IPS DF 4.7 (cell line): ENCODE measurements at regions not wholly inside any gene's neighbourhood (a gene's known extent, or its start where the extent isn't known, plus 50 kb on each side); places are given as distances from the start of the nearest gene placed in this dataset.

Experiments
- DNase-seq: peaks from one replicate; pipeline ENCODE4 v3.0.0-alpha.2; 2013; ENCODE audit warnings: low spot score; ENCODE audit errors: extremely low read depth

DNA sequence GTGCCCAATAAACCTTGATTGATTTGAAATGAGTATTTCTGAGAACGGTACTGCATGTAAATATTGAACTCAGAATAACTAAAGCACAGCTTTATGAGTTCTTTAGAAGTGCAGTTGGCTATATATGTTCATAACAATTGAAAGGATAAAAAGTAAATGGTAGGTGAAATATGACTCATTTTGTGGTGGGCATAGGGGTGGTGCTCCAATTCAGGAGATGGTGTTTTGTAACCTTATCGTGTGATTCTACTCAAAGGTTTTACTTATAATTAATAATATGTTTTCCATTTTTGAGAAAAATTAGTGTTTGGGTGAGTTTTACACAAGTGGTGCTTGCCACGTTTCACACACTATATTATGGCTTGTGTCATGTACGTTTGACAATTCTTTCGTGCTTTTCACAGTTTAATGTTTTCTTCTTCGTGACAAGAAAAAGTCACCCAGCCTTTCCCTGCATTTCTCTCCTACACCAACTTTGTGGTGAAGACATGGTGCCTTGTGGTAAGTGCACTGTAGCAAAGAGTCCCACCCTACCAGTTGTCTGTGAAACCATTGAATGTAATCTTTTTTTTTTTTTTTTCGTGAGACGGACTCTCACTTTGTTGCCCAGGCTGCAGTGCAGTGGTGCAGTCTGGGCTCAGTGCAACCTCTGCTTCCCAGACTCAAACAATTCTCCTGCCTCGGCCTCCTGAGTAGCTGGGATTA lies 492.5 kb upstream of the SGCD start:
- DNase-seq: no peak

GRCh38 chr5:155836089-155836803 lies 490.7 kb upstream of the SGCD start:
- DNase-seq: no peak

DNA sequence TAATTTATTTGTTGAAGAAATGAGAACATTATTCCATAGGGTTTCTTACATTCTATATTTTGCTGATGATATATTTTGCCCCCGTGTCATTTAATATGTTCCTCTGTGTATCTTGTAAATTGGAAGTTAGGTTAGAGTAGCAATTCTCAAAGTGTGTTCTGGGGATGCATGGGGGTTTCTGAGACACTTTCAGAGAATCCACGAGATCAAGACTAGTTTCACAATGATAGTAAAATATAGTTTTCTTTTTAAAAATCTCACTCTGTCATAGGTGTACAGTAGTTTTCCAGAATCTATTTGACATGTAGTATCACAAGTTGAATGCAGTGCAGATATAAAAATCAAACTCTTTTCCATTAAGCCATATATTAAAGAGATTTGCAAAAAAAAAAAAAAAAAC lies 488.6 kb upstream of the SGCD start:
- no peak for DNase-seq

DNA sequence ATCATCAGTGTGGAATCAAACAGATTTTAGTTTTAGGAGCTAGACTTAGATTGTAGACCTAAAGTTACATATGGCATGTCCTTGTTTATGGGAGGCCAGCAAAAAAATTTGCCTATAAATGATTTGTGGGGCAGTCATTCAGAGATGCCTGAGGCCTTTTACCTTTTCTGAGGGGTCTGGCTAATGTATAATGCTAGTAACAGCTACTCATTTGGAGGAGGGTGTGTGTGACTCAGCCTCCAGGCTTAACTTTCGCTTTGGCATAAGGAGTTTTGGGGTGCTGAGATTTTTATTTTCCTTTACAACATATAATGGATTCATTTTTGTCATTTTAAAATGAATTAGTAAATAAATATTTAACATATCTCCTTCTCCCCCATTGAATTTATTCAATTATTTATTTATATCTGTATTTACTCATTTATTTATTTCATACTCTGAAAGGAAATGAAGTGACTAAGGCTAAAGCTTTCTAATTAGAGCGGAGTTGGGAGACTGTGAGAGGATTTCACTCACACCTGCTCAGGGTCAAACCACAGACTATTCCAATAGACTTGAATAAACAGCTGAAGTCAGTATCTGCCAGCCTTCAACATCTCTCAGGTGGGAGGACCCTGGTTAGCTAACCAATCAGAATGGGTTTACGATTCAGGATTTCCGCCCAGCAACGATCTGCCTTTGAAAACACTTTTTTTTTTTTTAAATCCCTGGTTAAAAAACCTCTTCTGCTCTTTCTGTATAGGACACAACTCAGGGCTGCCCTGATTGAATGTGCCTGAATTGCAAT lies 487.5 kb upstream of the SGCD start:
- no peak for DNase-seq

DNA sequence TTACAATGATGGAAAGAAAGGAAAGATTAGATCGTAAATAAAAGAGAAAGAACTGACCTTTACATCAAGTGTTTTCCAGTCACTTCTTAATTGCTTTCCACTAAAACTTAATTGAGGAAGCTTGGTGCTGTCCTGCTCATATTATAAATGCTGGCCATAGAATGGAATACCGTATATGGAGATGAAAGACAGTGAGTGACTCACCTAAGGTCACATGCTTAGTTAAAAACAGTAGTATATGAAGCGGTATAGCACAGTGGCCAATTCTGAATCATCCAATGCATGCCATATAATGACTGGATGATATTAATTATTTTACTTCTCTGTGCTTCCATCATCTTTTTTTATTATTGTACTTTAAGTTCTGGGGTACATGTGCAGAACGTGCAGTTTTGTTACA lies 482.4 kb upstream of the SGCD start:
- no peak for DNase-seq

- DNase-seq: no peak
These were observed 476.6 kb upstream of the SGCD start for GRCh38 chr5:155850370-155850769.

- no peak for DNase-seq
These were observed 460.0 kb upstream of the SGCD start for GRCh38 chr5:155866971-155867370.

- no peak for DNase-seq
These were observed 459.4 kb upstream of the SGCD start for GRCh38 chr5:155867522-155868088.

DNA sequence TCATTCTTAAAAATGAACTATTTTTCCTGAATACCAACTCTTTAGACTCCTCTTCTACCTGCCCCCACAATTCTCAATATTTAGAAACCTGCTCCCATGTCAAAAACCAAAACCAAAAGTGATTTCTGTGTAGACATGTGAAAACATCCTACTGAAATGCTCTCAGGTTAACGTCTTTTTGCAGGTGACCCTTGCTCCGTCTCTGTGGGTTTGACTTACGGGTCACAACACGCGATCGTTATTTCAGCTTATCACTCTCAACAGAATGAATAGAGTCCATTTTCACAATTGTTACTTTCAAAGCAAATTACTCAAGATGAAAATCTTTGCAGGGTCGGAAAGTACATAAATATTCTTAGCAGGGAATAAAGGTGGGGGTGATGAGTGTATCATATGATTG lies 456.3 kb upstream of the SGCD start:
- DNase-seq: no peak

DNA sequence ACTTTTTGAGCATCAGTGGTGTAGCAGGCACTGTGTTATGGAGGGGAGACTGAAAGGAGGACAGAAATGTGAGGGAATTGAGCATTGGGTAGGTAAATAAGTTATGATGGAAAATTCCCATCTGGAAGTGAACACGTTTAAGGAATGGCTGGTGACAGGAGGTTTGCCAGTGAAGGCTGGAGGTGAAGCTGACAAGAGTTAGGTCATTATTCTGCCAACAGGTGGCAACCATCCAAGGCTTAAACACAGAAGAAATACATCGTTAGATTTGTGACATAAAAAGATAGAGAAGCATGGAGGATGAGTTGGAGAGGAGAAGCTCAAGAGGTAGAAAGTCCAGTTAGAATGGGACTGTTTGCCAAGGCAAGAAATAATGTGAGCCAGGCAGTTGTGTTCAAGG lies 455.3 kb upstream of the SGCD start:
- DNase-seq: no peak

- no peak for DNase-seq
These were observed 454.2 kb upstream of the SGCD start for GRCh38 chr5:155872629-155873220.

DNA sequence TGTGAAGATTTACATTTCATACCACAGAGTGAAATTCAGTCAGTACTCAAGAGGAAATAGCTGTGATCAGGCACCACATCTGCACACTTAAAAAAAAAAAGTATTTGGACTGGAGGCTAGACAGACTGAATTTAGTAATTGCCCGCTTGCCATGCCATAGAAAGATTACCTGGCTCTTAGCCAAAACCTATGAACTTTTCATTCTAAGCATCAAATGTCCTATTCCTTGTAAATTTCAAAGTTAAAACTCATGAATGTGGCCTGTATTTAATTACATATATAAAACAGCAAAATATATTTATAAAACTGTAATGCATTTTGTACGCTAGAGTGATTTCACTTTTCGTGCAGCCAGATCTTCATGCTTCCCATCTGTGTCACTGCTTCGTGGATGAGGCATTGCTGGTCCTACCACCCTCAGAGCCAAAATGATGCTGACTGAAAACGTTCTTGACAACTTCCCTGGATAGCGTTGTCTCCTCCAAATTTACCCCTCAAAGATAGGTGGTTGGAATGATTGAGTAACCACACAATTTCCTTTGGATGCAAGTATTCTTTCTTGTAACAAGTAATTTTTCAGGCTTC lies 447.9 kb upstream of the SGCD start:
- DNase-seq: no peak

GRCh38 chr5:155884041-155884440 lies 442.9 kb upstream of the SGCD start:
- DNase-seq: no peak

- no peak for DNase-seq
These were observed 441.8 kb upstream of the SGCD start for GRCh38 chr5:155885199-155885598.

- no peak for DNase-seq
These were observed 440.5 kb upstream of the SGCD start for GRCh38 chr5:155886311-155887031.

- no peak for DNase-seq
These were observed 431.5 kb upstream of the SGCD start for GRCh38 chr5:155895484-155895883.

DNA sequence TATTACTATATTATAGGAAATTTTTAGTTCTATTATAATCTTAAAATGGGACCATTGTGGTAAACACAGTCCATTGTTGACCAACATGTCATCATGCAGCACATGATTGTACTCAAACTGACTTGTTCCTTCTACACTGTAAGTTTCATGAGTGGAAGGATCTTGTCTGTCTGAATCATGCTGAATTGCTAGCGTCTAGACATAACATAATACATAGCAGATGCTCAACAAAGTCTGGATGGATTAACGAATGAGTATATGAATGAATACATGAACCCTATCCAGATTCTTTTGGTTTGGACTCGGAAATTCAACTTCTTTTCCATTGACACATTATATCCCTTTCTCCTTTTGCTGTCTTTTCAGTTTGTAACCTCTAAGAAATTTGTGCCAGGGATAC lies 429.2 kb upstream of the SGCD start:
- no peak for DNase-seq

- no peak for DNase-seq
These were observed 428.7 kb upstream of the SGCD start for GRCh38 chr5:155898284-155898683.

DNA sequence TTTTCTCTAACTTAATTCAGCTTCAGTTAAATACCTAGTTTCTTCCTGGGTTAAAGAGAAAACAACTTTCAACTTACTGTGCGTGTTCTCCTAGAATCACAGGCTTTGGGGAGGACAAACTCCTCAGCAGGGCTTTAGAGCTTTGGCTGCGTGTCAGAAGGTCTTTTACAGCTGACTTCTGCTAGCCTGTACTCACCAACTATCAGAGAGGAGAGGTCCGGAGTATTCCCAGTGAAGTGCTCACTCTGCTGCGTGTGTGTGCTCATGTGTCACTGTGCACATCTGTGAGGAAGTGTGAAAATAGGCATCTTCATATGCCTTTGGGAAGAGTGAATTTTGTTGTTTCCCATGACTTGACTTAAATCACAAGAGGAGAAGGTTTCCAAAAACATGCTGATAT lies 423.2 kb upstream of the SGCD start:
- no peak for DNase-seq

DNA sequence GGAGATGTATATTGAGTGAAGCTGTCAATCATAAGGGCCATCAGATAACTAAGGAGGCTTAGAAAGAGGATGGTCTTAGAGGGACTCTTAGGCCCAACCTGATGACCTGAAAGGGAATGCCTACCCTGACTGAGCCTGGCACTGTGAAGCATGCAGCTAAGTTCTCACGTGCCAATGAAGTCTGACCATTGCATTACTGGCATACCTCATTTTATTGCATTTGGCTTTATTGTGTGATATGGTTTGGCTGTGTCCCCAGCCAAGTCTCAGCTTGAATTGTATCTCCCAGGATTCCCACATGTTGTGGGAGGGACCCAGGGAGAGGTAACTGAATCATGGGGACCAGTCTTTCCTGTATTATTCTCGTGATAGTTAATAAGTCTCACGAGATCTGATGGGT lies 421.6 kb upstream of the SGCD start:
- no peak for DNase-seq

DNA sequence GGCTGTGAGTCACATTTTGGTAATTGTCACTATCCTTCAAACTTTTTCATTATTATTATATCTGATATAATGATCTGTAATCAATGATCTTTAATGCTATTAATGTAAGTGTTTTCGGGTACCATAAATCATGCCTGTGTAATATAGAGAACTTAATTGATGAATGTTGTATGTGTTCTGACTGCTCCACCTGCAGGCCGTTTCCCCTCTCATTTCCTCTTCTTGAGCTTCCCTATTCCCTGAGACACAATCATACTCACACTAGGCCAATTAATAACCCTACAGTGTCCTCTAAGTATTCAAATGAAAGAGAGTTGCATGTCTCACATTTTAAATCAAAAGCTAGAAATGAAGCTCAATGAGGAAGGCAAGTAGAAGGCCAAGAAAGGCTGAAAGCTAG lies 420.9 kb upstream of the SGCD start:
- DNase-seq: no peak
